Liver (tissue), 8 donors: ENCODE measurements at regions not wholly inside any gene's neighbourhood (a gene's known extent, or its start where the extent isn't known, plus 50 kb on each side); places are given as distances from the start of the nearest gene placed in this dataset.

Experiments
- DNase-seq: peaks from one replicate; pipeline ENCODE4 v3.0.0-alpha.2; 2017; ENCODE audit warnings: low spot score
- H3K27ac ChIP-seq, 2 donors: one replicate each; pipeline ENCODE4 v1.7.0; 2013; ENCODE audit warnings: inconsistent platforms in 2 of 2, low read length in 2 of 2, control low read depth in 1 of 2, low read depth in 1 of 2, mild to moderate bottlenecking in 1 of 2
- H3K27me3 ChIP-seq, 4 donors: one replicate each; pipeline versions ENCODE4 v1.6.1 to v1.7.0; 2013; ENCODE audit warnings: low read length in 3 of 4, inconsistent platforms in 1 of 4, mild to moderate bottlenecking in 1 of 4, moderate library complexity in 1 of 4; ENCODE audit not compliant: control insufficient read depth in 4 of 4, insufficient read depth in 4 of 4
- H3K36me3 ChIP-seq, 4 donors: one replicate each; pipeline versions ENCODE4 v1.6.1 to v1.7.0; 2013; ENCODE audit warnings: low read length in 3 of 4, mild to moderate bottlenecking in 3 of 4, low read depth in 1 of 4, moderate library complexity in 1 of 4; ENCODE audit not compliant: control insufficient read depth in 4 of 4, insufficient read depth in 3 of 4
- H3K4me1 ChIP-seq, 4 donors: one replicate each; pipeline versions ENCODE4 v1.6.1 to v1.7.0; 2013; ENCODE audit warnings: low read length in 3 of 4, mild to moderate bottlenecking in 3 of 4, moderate library complexity in 1 of 4; ENCODE audit not compliant: control insufficient read depth in 4 of 4, insufficient read depth in 4 of 4
- H3K4me3 ChIP-seq, 3 donors: one replicate each; pipeline versions ENCODE4 v1.6.1 to v1.7.0; 2013; ENCODE audit warnings: low read length in 3 of 3, control low read depth in 1 of 3, low read depth in 1 of 3, mild to moderate bottlenecking in 1 of 3
- H3K9ac ChIP-seq, 2 donors: one replicate each; pipeline ENCODE4 v1.7.0; 2013; ENCODE audit warnings: low read length in 2 of 2, mild to moderate bottlenecking in 2 of 2, moderate library complexity in 2 of 2, control low read depth in 1 of 2, low read depth in 1 of 2
- H3K9me3 ChIP-seq, 4 donors: one replicate each; pipeline versions ENCODE4 v1.6.1 to v1.7.0; 2013; ENCODE audit warnings: low read length in 3 of 4; ENCODE audit not compliant: control insufficient read depth in 4 of 4
- EGR1 ChIP-seq, 2 donors: IDR thresholded peaks; 2 replicates each; pipeline ENCODE4 v1.6.1; 2016 to 2018; ENCODE audit warnings: antibody characterized with exemption in 2 of 2, low read depth in 2 of 2
- FOXA1 ChIP-seq: IDR thresholded peaks from 2 replicates; pipeline ENCODE4 v1.6.1; 2016; ENCODE audit warnings: antibody characterized with exemption
- FOXA2 ChIP-seq: IDR thresholded peaks from 2 replicates; pipeline ENCODE4 v1.6.1; 2016; ENCODE audit warnings: antibody characterized with exemption
- HNF4A ChIP-seq, 2 donors: conservative IDR thresholded peaks; 2 replicates each; pipeline ENCODE4 v1.6.1; 2016; ENCODE audit warnings: antibody characterized with exemption in 2 of 2, mild to moderate bottlenecking in 2 of 2
- HNF4G ChIP-seq: IDR thresholded peaks from 2 replicates; pipeline ENCODE4 v1.6.1; 2016; ENCODE audit warnings: antibody characterized with exemption
- JUND ChIP-seq, 2 donors: IDR thresholded peaks; 2 replicates each; pipeline ENCODE4 v1.6.1; 2016; ENCODE audit warnings: antibody characterized with exemption in 2 of 2
- NR2F2 ChIP-seq: IDR thresholded peaks from 2 replicates; pipeline ENCODE4 v1.6.1; 2016; ENCODE audit warnings: antibody characterized with exemption
- RAD21 ChIP-seq, 2 donors: IDR thresholded peaks; 2 replicates each; pipeline ENCODE4 v1.6.1; 2016; ENCODE audit warnings: antibody characterized with exemption in 2 of 2, mild to moderate bottlenecking in 2 of 2
- RXRA ChIP-seq, 2 donors: IDR thresholded peaks; 2 replicates each; pipeline ENCODE4 v1.6.1; 2017 to 2018; ENCODE audit warnings: antibody characterized with exemption in 2 of 2, mild to moderate bottlenecking in 1 of 2
- SP1 ChIP-seq: IDR thresholded peaks from 2 replicates; pipeline ENCODE4 v1.6.1; 2018; ENCODE audit warnings: antibody characterized with exemption, mild to moderate bottlenecking
- TAF1 ChIP-seq: conservative IDR thresholded peaks from 2 replicates; pipeline ENCODE4 v1.6.1; 2016; ENCODE audit warnings: antibody characterized with exemption, mild to moderate bottlenecking
- YY1 ChIP-seq: IDR thresholded peaks from 2 replicates; pipeline ENCODE4 v1.6.1; 2016; ENCODE audit warnings: antibody characterized with exemption, mild to moderate bottlenecking
- WGBS: extraction: QIAGEN DNeasy Blood & Tissue Kit; methylation state at CpG from one replicate; pipeline ENCODE4 v1.1.7; 2013; 5-methylcytosine and 5-hydroxymethylcytosine counted together
- TF ChIP-seq, protein P1 (sequence below): IDR thresholded peaks from 2 replicates; pipeline ENCODE4 v1.6.1; 2016; ENCODE audit warnings: antibody characterized with exemption, mild to moderate bottlenecking
- TF ChIP-seq, protein P2 (sequence below): IDR thresholded peaks from 2 replicates; pipeline ENCODE4 v1.6.1; 2016; ENCODE audit warnings: antibody characterized with exemption
- TF ChIP-seq, protein P3 (sequence below): fragments of 150-350 bp; IDR thresholded peaks from 2 replicates; pipeline ENCODE4 v1.5.1; 2017; ENCODE audit warnings: improper control_type of control experiment, low read depth, low read length; ENCODE audit not compliant: missing input control
- TF ChIP-seq, protein P4 (sequence below): IDR thresholded peaks from 2 replicates; pipeline ENCODE4 v1.6.1; 2016; ENCODE audit warnings: antibody characterized with exemption
- donor health status: healthy.
- donor health status: healthy.
- donor health status: healthy.
- donor health status: healthy.
- donor health status: healthy.

DNA sequence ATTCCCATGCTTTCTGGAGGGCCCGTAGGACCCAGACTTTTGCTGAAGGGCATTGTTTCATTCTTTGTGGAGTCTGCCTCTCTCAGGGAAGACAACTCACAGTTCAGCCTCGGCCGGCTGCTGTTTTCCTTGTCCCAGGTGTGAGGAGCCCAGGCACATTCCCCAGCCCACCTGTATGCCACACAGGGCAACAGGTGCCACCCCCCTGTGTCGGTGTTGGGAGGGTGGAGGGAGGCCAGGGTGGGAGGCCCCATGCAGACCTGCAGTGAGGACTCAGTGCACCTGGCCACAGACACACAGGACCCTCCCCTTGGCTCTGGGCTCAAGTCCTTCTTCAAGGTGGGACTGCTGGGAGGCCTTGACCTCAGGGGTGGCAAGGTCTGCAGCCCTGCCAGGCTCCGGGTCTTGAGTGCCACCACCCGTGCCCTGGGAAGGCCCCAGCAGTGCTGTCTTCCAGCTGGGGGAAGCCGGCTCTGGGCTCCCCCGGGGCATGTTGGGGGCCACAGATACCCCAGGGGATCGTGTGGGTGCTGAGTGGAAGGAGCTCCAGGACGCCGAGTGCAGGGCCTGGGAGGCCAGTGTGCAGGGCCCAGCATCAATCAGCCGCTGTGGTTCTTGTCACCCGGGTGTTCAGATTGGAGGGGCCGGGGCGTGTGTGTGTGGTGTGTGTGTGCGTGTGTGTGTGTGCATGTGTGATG is 1286.1 kb downstream of the BRD1 start:
- TF ChIP-seq, protein P1, sequence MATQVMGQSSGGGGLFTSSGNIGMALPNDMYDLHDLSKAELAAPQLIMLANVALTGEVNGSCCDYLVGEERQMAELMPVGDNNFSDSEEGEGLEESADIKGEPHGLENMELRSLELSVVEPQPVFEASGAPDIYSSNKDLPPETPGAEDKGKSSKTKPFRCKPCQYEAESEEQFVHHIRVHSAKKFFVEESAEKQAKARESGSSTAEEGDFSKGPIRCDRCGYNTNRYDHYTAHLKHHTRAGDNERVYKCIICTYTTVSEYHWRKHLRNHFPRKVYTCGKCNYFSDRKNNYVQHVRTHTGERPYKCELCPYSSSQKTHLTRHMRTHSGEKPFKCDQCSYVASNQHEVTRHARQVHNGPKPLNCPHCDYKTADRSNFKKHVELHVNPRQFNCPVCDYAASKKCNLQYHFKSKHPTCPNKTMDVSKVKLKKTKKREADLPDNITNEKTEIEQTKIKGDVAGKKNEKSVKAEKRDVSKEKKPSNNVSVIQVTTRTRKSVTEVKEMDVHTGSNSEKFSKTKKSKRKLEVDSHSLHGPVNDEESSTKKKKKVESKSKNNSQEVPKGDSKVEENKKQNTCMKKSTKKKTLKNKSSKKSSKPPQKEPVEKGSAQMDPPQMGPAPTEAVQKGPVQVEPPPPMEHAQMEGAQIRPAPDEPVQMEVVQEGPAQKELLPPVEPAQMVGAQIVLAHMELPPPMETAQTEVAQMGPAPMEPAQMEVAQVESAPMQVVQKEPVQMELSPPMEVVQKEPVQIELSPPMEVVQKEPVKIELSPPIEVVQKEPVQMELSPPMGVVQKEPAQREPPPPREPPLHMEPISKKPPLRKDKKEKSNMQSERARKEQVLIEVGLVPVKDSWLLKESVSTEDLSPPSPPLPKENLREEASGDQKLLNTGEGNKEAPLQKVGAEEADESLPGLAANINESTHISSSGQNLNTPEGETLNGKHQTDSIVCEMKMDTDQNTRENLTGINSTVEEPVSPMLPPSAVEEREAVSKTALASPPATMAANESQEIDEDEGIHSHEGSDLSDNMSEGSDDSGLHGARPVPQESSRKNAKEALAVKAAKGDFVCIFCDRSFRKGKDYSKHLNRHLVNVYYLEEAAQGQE, result no peak
- TF ChIP-seq FOXA1 (no peak), EGR1 (IDR thresholded peaks at IDR 0.05; ENCODE audit: low read depth in 2 of 2) (no peak), HNF4G (no peak), NR2F2 (no peak), FOXA2 (no peak)
- TF ChIP-seq, protein P2, sequence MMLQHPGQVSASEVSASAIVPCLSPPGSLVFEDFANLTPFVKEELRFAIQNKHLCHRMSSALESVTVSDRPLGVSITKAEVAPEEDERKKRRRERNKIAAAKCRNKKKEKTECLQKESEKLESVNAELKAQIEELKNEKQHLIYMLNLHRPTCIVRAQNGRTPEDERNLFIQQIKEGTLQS, result no peak
- Histone ChIP-seq H3K4me1 (no peaks in the 10 kb centered on the region), H3K9me3 (no peaks in the 10 kb centered on the region), H3K27ac (no peak overlapping the region), H3K4me3 (no peak overlapping the region), H3K27me3 (peaks cover 0 to 6% (median 0%) of the 10 kb centered on the region in 4 donors), H3K36me3 (no peaks in the 10 kb centered on the region), H3K9ac (no peak overlapping the region)
- WGBS, result 88% methylated on average over 16 of the region's 16 CpGs
- no peak for DNase-seq

DNA sequence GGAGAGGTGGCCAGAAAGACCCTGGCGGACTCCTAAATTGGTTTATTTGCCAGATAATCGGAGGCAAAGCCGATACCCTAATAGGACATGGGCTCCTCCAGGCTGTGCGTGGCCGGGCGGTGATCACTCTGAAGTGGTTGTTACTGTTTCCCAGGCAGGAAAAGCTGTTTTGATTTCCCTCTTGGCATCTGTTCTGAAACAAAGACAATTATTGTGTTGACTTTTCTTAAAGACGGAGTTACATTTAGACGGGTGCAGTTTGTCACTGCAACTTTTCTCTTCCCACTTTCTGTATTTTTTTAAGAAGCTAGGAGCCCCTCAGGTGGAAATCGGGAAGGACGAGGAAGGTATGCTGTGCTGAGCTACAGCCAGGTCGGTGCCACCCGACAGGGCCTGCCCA is 1288.4 kb downstream of the BRD1 start:
- WGBS, result 80% methylated on average over 12 of the region's 12 CpGs
- no peaks in the 10 kb centered on the region for H3K36me3 ChIP-seq

DNA sequence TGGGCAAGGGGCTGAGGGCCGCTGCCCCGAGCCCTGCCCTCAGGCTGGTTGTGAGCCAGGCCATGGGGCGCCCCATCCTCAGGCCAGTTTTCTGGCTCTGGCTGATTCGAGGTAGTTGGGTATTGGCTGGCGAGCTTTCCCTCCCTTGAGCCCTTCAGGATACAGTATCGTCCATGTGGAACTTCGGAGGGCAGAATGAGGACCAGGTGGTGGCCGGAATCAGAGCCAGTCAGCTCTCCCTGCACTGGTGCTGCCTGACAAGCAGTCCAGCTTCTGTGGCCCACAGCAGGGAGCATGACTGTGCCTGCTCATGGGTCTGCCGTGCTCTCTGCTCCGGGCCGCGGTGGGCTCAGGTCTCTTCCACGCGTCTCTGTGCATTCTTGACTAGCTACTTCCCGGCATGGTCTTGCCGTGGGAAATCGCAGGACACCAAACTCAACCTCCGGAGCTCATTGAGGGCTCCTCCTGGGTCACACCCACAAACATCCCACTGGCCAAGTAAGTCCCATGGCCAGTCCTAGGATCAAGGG is 1289.3 kb downstream of the BRD1 start:
- H3K4me3 ChIP-seq, result no peak overlapping the region
- no peak for DNase-seq
- TF ChIP-seq, protein P3, sequence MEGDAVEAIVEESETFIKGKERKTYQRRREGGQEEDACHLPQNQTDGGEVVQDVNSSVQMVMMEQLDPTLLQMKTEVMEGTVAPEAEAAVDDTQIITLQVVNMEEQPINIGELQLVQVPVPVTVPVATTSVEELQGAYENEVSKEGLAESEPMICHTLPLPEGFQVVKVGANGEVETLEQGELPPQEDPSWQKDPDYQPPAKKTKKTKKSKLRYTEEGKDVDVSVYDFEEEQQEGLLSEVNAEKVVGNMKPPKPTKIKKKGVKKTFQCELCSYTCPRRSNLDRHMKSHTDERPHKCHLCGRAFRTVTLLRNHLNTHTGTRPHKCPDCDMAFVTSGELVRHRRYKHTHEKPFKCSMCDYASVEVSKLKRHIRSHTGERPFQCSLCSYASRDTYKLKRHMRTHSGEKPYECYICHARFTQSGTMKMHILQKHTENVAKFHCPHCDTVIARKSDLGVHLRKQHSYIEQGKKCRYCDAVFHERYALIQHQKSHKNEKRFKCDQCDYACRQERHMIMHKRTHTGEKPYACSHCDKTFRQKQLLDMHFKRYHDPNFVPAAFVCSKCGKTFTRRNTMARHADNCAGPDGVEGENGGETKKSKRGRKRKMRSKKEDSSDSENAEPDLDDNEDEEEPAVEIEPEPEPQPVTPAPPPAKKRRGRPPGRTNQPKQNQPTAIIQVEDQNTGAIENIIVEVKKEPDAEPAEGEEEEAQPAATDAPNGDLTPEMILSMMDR, result no peak
- TF ChIP-seq YY1 (no peak), EGR1 (IDR thresholded peaks at IDR 0.05; ENCODE audit: low read depth in 2 of 2) (no peak), RXRA (IDR thresholded peaks at IDR 0.05) (no peak), TAF1 (no peak), FOXA1 (no peak), RAD21 (IDR thresholded peaks at IDR 0.05) (no peak), JUND (IDR thresholded peaks at IDR 0.05) (no peak), HNF4A (conservative IDR thresholded peaks at IDR 0.05) (no peak), NR2F2 (no peak), SP1 (no peak)
- TF ChIP-seq, protein P2, result no peak
- WGBS, result 86% methylated on average over 18 of the region's 18 CpGs
- H3K4me1 ChIP-seq, result no peaks in the 10 kb centered on the region
- H3K36me3 ChIP-seq, result no peaks in the 10 kb centered on the region
- H3K27me3 ChIP-seq, result peaks cover 0 to 6% (median 0%) of the 10 kb centered on the region in 4 donors
- no peak overlapping the region for H3K9ac ChIP-seq
- no peaks in the 10 kb centered on the region for H3K9me3 ChIP-seq
- no peak overlapping the region for H3K27ac ChIP-seq

More for the DNA sequence above, 1288.4 kb downstream of the BRD1 start:
- peaks cover 0 to 6% (median 0%) of the 10 kb centered on the region in 4 donors for H3K27me3 ChIP-seq
- TF ChIP-seq YY1, result no peak
- no peak for TF ChIP-seq TAF1
- no peak for TF ChIP-seq JUND (IDR thresholded peaks at IDR 0.05)
- TF ChIP-seq HNF4A (conservative IDR thresholded peaks at IDR 0.05), result no peak
- TF ChIP-seq, protein P4, sequence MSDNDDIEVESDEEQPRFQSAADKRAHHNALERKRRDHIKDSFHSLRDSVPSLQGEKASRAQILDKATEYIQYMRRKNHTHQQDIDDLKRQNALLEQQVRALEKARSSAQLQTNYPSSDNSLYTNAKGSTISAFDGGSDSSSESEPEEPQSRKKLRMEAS, result no peak
- no peak for TF ChIP-seq NR2F2
- TF ChIP-seq EGR1 (IDR thresholded peaks at IDR 0.05; ENCODE audit: low read depth in 2 of 2), result no peak
- H3K4me3 ChIP-seq, result no peak overlapping the region
- H3K27ac ChIP-seq, result no peak overlapping the region
- H3K9ac ChIP-seq, result no peak overlapping the region
- no peaks in the 10 kb centered on the region for H3K4me1 ChIP-seq
- no peaks in the 10 kb centered on the region for H3K9me3 ChIP-seq
- no peak for DNase-seq
